ENCODE measurements at regions not wholly inside any gene's neighbourhood (a gene's known extent, or its start where the extent isn't known, plus 50 kb on each side); places are given as distances from the start of the nearest gene placed in this dataset.
A peak's percentile ranks its signal among the peaks of the same experiment; 100 is the strongest.

GRCh38 chr10:61841338-61841875, 60.1 kb upstream of the ARID5B start:
- intact Hi-C loops (cut with micrococcal nuclease; ENCODE audit: unreplicated experiment) = no loop called here
- DNase-seq = no peak
- Histone ChIP-seq H3K27me3 (replicated peaks; ENCODE audit: control insufficient read depth, insufficient read depth, low read length) (no peaks in the 10 kb centered on the region), H3K36me3 (ENCODE audit: control insufficient read depth, insufficient read depth, low read length) (0 out of 2 replicates have a peak, but pooled peaks cover 3% of the 10 kb centered on the region), H3K9me3 (no peaks in the 10 kb centered on the region), H3K4me1 (peaks cover 86% of the 10 kb centered on the region), H3K4me3 (ENCODE audit: low read depth, low read length) (no peak overlapping the region)
- BruUV-seq (replicated peaks) = no TSS peak
- ChIA-PET POLR2A (no interaction called here), CTCF (no interaction called here)
- Mint-ChIP-seq H3K9me3 (ENCODE audit: unreplicated experiment) (no peaks in the 10 kb centered on the region), H3K27ac (ENCODE audit: unreplicated experiment) (peak overlapping the region; percentile 94), H3K36me3 (ENCODE audit: insufficient read depth, unreplicated experiment) (peaks cover 12% of the 10 kb centered on the region), H3K4me3 (ENCODE audit: unreplicated experiment) (no peak overlapping the region), H3K27me3 (ENCODE audit: insufficient read depth, unreplicated experiment) (no peaks in the 10 kb centered on the region), H3K4me1 (ENCODE audit: low read depth, unreplicated experiment) (peaks cover 56% of the 10 kb centered on the region)
- no peak for TF ChIP-seq CTCF (IDR thresholded peaks at IDR 0.05; ENCODE audit: insufficient read depth in 1 of 2, low read depth in 1 of 2, low read length in 1 of 2, severe bottlenecking in 1 of 2, unreplicated experiment in 1 of 2)

GRCh38 chr10:61842755-61843497, 58.6 kb upstream of the ARID5B start:
- H3K36me3 Mint-ChIP-seq (ENCODE audit: insufficient read depth, unreplicated experiment) = peaks cover 12% of the 10 kb centered on the region
- Histone ChIP-seq H3K9me3 (no peaks in the 10 kb centered on the region), H3K27me3 (replicated peaks; ENCODE audit: control insufficient read depth, insufficient read depth, low read length) (no peaks in the 10 kb centered on the region), H3K4me3 (ENCODE audit: low read depth, low read length) (no peak overlapping the region), H3K36me3 (ENCODE audit: control insufficient read depth, insufficient read depth, low read length) (0 out of 2 replicates have a peak, but pooled peaks cover 3% of the 10 kb centered on the region), H3K4me1 (peaks cover 80% of the 10 kb centered on the region)
- intact Hi-C loops (cut with micrococcal nuclease; ENCODE audit: unreplicated experiment) = no loop called here
- no TSS peak for BruUV-seq (replicated peaks)
- H3K4me1 Mint-ChIP-seq (ENCODE audit: low read depth, unreplicated experiment) = peaks cover 55% of the 10 kb centered on the region
- H3K27ac Mint-ChIP-seq (ENCODE audit: unreplicated experiment) = peak overlapping the region; percentile 94
- H3K27me3 Mint-ChIP-seq (ENCODE audit: insufficient read depth, unreplicated experiment) = no peaks in the 10 kb centered on the region
- ChIA-PET CTCF (no interaction called here), POLR2A (no interaction called here)
- no peak overlapping the region for H3K4me3 Mint-ChIP-seq (ENCODE audit: unreplicated experiment)
- no peak for DNase-seq
- TF ChIP-seq CTCF (IDR thresholded peaks at IDR 0.05; ENCODE audit: insufficient read depth in 1 of 2, low read depth in 1 of 2, low read length in 1 of 2, severe bottlenecking in 1 of 2, unreplicated experiment in 1 of 2) = no peak
- H3K9me3 Mint-ChIP-seq (ENCODE audit: unreplicated experiment) = no peaks in the 10 kb centered on the region

- Mint-ChIP-seq H3K4me1 (ENCODE audit: low read depth, unreplicated experiment) (peaks cover 55% of the 10 kb centered on the region), H3K36me3 (ENCODE audit: insufficient read depth, unreplicated experiment) (peaks cover 8% of the 10 kb centered on the region), H3K4me3 (ENCODE audit: unreplicated experiment) (no peak overlapping the region), H3K27ac (ENCODE audit: unreplicated experiment) (peak overlapping the region; percentile 46), H3K9me3 (ENCODE audit: unreplicated experiment) (no peaks in the 10 kb centered on the region), H3K27me3 (ENCODE audit: insufficient read depth, unreplicated experiment) (no peaks in the 10 kb centered on the region)
- ChIA-PET CTCF (interaction anchor here (2.0 kb wide), 1 partner anchor 53 kb away, joined by 8 read pairs; no protein-coding TSS in a partner anchor), POLR2A (no interaction called here)
- TF ChIP-seq CTCF (IDR thresholded peaks at IDR 0.05; ENCODE audit: insufficient read depth in 1 of 2, low read depth in 1 of 2, low read length in 1 of 2, severe bottlenecking in 1 of 2, unreplicated experiment in 1 of 2) = no peak
- no peaks in the 10 kb centered on the region for H3K9me3 ChIP-seq
- BruUV-seq (replicated peaks) = no TSS peak
- DNase-seq = no peak
- H3K4me3 ChIP-seq (ENCODE audit: low read depth, low read length) = no peak overlapping the region
- intact Hi-C loops (cut with micrococcal nuclease; ENCODE audit: unreplicated experiment) = no loop called here
- 0 out of 2 replicates have a peak, but pooled peaks cover 3% of the 10 kb centered on the region for H3K36me3 ChIP-seq (ENCODE audit: control insufficient read depth, insufficient read depth, low read length)
- H3K27me3 ChIP-seq (replicated peaks; ENCODE audit: control insufficient read depth, insufficient read depth, low read length) = no peaks in the 10 kb centered on the region
- peaks cover 72% of the 10 kb centered on the region for H3K4me1 ChIP-seq
Measured at GRCh38 chr10:61844116-61844822, 57.2 kb upstream of the ARID5B start.
